ENCODE measurements at regions not wholly inside any gene's neighbourhood (a gene's known extent, or its start where the extent isn't known, plus 50 kb on each side); places are given as distances from the start of the nearest gene placed in this dataset.
"Not testable (repeated sequence)": the region's sequence is repeated elsewhere in the genome, so short reads cannot be mapped to it uniquely, and the experiment has no call there.

DNA sequence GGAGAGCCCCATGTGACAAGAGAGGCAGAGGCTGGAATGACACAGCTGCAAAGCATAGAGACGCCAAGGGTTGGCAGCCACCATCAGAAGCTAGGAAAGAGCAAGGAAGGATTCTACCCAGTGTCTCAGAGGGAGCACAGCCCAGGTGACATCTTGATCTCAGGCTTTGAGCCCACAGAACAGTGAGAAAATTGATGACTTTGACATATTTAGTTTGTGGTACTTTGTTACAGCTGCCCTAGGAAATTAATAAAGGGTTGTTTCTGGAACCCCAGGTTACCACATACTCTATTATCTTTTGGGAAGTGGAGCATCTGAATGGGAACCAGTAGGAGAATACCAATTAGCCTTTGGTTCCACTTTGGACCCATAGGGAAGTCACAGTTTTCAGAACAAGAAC is 231.7 kb downstream of the ZNF621 start:
- DNase-seq, result no peak

DNA sequence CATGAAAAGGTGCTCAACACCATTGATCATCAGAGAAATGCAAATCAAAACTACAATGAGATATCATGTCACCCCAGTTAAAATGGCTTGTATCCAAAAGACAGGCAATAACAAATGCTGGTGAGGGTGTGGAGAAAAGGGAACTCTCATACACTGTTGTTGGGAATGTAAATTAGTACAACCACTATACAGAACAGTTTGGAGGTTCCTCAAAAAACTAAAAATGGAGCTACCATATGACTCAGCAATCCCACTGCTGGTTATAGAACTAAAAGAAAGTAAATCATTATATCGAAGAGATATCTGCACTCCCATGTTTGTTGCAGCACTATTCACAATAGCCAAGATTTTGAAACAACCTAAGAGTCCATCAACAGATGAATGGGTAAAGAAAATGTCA is 238.0 kb downstream of the ZNF621 start:
- DNase-seq, result not testable (repeated sequence)

DNA sequence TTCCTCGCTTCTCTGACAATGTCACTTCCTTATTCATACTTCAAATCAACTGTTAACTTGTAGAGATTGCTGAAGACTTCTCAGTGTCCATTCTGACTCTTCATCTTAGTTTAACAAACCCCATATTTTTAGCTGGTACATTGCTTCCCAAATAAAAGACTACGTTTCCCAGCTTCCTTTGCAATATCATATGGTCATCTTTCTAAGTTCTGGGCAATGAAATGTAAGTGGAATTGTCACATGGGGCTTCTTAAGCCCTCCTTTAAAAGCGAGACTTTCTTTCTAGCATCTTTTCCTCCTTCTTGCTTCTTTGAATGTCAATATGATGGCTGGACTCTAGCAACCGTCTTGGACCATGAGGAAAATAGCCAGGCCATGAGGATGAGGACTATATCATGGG is 239.0 kb downstream of the ZNF621 start:
- DNase-seq, result no peak

GRCh38 chr3:40764747-40765146 is 240.0 kb downstream of the ZNF621 start:
- DNase-seq, result no peak

DNA sequence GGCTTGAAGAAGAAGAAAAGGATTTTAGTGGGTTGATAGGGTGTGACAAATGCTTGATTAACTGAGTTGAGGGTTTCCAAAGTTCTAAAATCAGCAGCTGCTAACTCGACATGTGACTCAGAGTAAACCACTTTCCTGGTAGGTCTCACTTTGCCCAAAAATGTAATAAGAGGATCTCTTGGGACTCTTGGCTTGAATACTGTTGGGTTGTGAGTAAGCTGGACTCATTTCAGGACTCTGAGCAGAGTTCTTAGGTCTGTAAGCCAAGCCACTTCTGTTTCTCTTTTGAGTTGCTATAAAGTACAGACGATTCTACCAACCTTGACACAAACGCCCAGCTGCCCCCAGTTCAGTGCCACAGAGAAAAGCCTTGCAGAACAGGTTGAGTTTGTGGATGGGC is 241.1 kb downstream of the ZNF621 start:
- DNase-seq, result peak in 1 of 2 experiments; percentile 86

- DNase-seq, result no peak
Measured at GRCh38 chr3:40766396-40766795, 241.6 kb downstream of the ZNF621 start.

DNA sequence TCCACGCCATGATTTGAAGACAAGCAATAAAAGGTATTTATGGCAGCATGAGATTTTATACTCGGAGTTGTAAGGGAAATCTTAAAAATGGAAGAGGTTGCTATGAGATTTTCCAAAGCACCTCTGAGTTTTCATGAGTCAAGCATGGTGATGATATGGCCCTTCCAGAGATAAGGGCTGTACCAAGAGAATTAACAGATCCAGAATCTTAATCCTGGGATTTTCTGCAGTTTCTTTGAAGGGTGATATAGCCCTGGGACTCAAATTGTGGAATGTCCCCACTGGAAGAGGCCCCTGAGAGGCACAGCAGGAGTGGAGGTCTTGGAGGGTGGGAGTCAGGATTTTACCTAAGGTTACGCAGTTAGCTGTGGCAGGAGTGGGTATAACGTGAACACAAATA is 243.3 kb downstream of the ZNF621 start:
- no peak for DNase-seq

- no peak for DNase-seq
Measured at GRCh38 chr3:40768536-40768935, 243.8 kb downstream of the ZNF621 start.

GRCh38 chr3:40770061-40770460 is 245.3 kb downstream of the ZNF621 start:
- no peak for DNase-seq

DNA sequence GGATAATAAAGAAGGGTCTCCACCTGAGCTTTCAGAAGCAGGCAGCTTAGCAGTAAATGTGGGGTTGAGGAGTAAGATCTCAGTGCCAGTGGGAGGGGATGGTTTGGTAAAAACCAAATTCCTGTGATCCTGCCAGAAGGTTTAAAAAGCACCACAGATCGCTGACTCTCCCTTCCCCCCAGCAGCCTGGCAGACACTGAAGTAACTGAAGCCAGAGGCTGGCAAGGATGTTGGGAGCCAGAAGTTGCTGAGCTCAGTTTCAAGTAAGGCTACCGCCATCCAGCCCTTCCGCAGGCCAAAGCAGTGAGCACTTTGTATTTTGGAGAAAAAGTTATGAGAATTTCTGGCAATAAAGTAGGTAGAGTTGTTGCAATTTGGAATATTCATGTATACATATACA is 246.4 kb downstream of the ZNF621 start:
- DNase-seq, result peak; percentile 17 to 78

GRCh38 chr3:40779039-40779438 is 254.3 kb downstream of the ZNF621 start:
- DNase-seq, result no peak

GRCh38 chr3:40780291-40780924 is 255.6 kb downstream of the ZNF621 start:
- no peak for DNase-seq

DNA sequence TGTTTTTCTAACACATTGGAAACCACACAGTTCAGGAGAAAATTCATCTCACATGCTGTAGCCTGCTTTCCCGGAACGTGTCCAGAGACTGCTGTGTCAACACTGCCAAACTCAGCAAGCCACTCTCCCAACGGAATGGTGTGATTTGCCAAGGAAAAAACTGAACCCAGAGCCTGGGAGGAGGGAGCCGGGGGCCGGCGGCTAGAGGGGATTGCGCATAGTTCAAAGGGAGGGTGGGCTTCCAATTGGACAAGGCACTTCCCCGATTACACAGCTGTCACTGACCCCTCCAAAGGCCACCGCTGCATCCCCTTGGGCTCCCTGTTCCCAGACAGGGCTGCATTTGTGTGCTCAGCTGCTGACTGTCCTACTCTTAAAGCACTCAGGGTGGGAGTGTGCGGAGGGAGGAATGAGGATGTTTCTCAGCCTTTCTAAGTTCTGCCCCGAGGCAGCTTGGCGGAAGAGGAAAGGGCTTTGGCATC is 256.2 kb downstream of the ZNF621 start:
- DNase-seq, result peak in 1 of 2 experiments; percentile 20

- no peak for DNase-seq
Measured at GRCh38 chr3:40782111-40782721, 257.5 kb downstream of the ZNF621 start.

DNA sequence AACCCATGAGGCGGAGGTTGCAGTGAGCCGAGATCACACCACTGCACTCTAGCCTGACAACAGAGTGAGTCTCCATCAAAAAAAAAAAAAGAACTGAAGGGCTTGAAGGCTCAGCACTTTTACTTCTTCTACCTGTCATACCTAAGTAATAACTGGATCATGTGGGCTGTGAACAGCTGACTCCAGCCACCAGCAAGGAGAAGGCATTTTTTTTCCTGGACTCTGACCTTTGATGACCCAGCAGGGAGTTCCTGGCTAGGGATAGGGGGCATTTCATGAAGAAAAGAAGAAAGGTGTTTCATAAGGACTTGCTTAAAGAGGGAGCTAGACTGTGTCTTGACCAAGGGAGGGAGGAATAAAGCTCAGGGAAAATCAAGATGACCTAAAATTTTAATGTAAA is 266.0 kb downstream of the ZNF621 start:
- DNase-seq, result no peak

DNA sequence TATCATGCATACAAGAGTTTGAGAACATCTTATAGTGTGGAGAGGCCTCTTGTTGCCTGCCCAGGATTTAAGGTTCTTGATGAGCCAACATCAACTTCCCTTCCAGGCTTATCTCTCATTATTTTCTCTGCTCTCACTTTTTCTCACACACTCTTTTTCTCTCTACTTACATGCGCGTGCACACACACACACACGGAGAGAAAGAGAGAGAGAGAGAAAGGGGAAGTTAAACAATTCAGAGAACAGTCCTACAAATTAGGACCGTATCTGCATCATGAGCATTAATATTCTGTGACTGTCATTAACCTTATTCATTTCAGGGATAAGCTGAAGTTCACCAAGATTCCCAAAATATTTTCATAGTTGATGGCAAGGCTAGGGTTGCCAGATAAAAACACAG is 269.0 kb downstream of the ZNF621 start:
- DNase-seq, result no peak

DNA sequence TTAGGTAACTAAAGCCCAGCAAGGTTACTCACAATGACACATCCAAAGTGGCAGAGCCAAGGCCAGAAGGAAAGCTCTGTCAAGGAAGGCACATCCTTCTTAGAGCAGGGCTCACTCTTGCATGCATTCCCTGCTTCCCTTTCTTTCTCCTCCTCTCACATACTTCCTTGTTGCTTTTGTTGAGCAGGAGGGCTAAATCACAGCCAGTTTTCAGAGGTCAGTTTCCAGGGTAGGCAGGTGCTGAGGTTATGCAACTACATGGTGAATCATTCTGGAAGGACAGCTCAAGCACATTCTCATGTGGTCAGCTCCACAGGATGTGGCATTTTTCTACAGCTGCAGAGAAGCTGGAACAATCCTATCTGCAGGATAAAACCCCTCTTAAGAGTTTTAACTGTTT is 275.6 kb downstream of the ZNF621 start:
- no peak for DNase-seq

GRCh38 chr3:40801284-40801741 is 276.6 kb downstream of the ZNF621 start:
- DNase-seq, result no peak

GRCh38 chr3:40803311-40803710 is 278.6 kb downstream of the ZNF621 start:
- no peak for DNase-seq

DNA sequence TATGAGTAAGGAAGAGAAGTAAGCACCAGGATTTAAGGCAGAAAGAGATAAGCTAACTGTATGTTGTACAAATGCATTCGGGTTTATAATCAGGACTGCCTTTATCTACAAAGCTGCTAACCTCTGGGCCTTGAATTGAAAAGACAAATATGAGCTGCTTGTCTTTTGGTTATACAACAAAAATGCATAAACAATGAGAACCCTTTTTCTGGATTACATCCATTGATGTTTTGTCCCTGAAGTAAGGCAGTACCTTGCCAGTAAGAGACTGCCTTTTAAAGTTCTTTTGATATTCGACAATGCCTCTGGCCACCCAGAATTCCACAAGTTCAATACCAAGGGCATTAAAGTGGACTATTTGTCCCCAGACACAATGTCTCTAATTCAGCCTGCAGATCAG is 280.7 kb downstream of the ZNF621 start:
- DNase-seq, result no peak

DNA sequence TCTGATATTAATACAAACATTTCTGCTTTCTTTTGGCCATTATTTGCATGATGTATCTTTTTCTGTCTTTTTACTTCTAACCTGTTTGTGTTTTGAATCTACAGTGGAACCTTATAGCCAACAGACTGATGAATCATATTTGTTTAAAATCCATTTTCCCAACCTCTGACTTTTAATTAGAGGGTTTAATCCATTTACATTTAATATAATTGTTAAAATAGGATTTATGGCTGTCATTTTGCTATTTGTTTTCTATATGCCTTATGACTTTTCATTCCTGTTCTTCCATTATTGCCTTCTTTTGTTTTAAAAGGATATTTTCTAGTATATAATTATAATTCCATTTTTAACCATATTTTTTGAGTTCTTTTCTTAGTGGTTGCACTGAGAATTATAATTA is 286.1 kb downstream of the ZNF621 start:
- DNase-seq, result no peak

- DNase-seq, result no peak
Measured at GRCh38 chr3:40817017-40817416, 292.3 kb downstream of the ZNF621 start.

DNA sequence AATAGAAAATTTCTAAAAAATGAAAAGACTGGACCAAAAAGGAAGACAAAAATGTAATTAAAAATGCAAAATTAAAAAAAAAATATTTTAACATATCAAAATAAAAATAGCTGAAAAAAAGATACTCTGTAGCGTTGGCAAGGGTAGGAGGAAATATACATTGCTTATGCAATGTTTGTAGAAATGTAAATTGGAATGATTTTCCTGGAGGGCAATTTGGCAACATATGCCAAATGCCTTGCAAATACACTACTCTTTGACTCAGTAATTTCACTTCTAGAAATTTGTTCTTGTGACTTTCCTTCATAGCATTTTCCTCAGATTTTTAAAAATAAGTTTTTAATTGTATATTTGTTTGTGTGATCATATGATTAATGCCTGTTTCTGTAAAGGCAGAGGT is 296.6 kb downstream of the ZNF621 start:
- DNase-seq, result no peak

- DNase-seq, result no peak
Measured at GRCh38 chr3:40827226-40827625, 302.5 kb downstream of the ZNF621 start.

Measured in NCI-H446 (cell line).